SK-N-SH (cell line): ENCODE measurements at regions not wholly inside any gene's neighbourhood (a gene's known extent, or its start where the extent isn't known, plus 50 kb on each side); places are given as distances from the start of the nearest gene placed in this dataset.

Experiments used
- CHD2 ChIP-seq: fragments of 150-350 bp; IDR thresholded peaks from 2 replicates; pipeline ENCODE4 v1.6.1; 2018; ENCODE audit warnings: low read length; ENCODE audit not compliant: partially characterized antibody
- CTCF ChIP-seq: fragments of 200-600 bp; sonication (generic); IDR thresholded peaks from 2 replicates; pipeline ENCODE4 v1.6.1; 2017; ENCODE audit warnings: antibody characterized with exemption, mild to moderate bottlenecking, moderate library complexity
- RFX5 ChIP-seq: IDR thresholded peaks from 2 replicates; pipeline ENCODE4 v1.6.1; 2012; ENCODE audit warnings: mild to moderate bottlenecking, improper control_type of control experiment, low read length

- TF ChIP-seq CHD2 (no peak), RFX5 (no peak), CTCF (no peak)
Observed at GRCh38 chr15:67899596-67900283, 59.9 kb upstream of the RNU6-1 start.
